HCT116 (cell line): ENCODE measurements at regions not wholly inside any gene's neighbourhood (a gene's known extent, or its start where the extent isn't known, plus 50 kb on each side); places are given as distances from the start of the nearest gene placed in this dataset.

ENCODE experiments used
- ATAC-seq: fragments of 200-7000 bp; cut with Tn5 transposase; 2 replicates; pipeline ENCODE4 v1.9.1; 2020; ENCODE audit warnings: mild to moderate bottlenecking, moderate library complexity
- BruUV-seq: library from RNA; stranded (reverse); fragments of 400-500 nt; replicated peaks from 2 replicates; lab custom pipeline; 2021; lab: Mats Ljungman, UMichigan
- CTCF ChIA-PET: fragments of 300-600 bp; sonication (Branson Sonifier 250); formaldehyde crosslinking; loops from one replicate; lab custom pipeline; 2021; ENCODE audit warnings: antibody characterized with exemption; lab: Charles Lee
- POLR2A ChIA-PET: fragments of 300-600, 350-600 bp; sonication (Branson Sonifier 250); formaldehyde crosslinking; loops from one replicate; lab custom pipeline; 2021; ENCODE audit warnings: antibody characterized with exemption; lab: Charles Lee
- RAD21 ChIA-PET, 2 experiments: fragments of 300-600 bp; sonication (Branson Sonifier 250); formaldehyde crosslinking; loops; one replicate each; lab custom pipeline; 2023; ENCODE audit warnings: low total read pairs in 2 of 2; ENCODE audit not compliant: uncharacterized antibody in 2 of 2, unreplicated experiment in 2 of 2, low non-redundant PET in 1 of 2; lab: Charles Lee
- DNase-seq: peaks from one replicate; pipeline ENCODE4 v3.0.0-alpha.2; 2010; ENCODE audit warnings: low read depth, low spot score
- H2AFZ ChIP-seq: fragments of 200-600 bp; shearing (Covaris generic), sonication (generic); 2 replicates; pipeline ENCODE4 v1.6.1; 2017; ENCODE audit warnings: low read depth, mixed run types, mixed read lengths, antibody characterized with exemption, low read length; ENCODE audit not compliant: poor library complexity, severe bottlenecking
- H3K27ac ChIP-seq: 2 replicates; pipeline ENCODE4 v1.5.1; 2012; ENCODE audit warnings: low read depth, low read length
- H3K27me3 ChIP-seq: fragments of 200-600 bp; sonication (generic); 2 replicates; pipeline ENCODE4 v1.6.1; 2016; ENCODE audit warnings: mixed run types, low read length, mixed read lengths; ENCODE audit not compliant: insufficient read depth
- H3K36me3 ChIP-seq, 2 experiments: fragments of 200-500 bp in 1 of 2; fragments of 200-600 bp in 1 of 2; sonication (Bioruptor generic) in 1 of 2; sonication (generic) in 1 of 2; 2 replicates each; pipeline versions ENCODE4 v1.5.1 to v1.6.1; 2014 to 2016; ENCODE audit warnings: low read length in 2 of 2, inconsistent platforms in 1 of 2, mixed read lengths in 1 of 2, mixed run types in 1 of 2; ENCODE audit not compliant: insufficient read depth in 2 of 2, control insufficient read depth in 1 of 2
- H3K4me1 ChIP-seq, 2 experiments: fragments of 200-600 bp in 1 of 2; sonication (generic) in 1 of 2; 2 replicates each; pipeline versions ENCODE4 v1.5.1 to v1.6.1; 2012 to 2017; ENCODE audit warnings: low read length in 2 of 2, inconsistent platforms in 1 of 2, mild to moderate bottlenecking in 1 of 2, mixed read lengths in 1 of 2, mixed run types in 1 of 2, moderate library complexity in 1 of 2; ENCODE audit not compliant: insufficient read depth in 2 of 2, control insufficient read depth in 1 of 2
- H3K4me2 ChIP-seq: fragments of 200-600 bp; sonication (generic); 2 replicates; pipeline ENCODE4 v1.6.1; 2017; ENCODE audit warnings: mixed run types, low read length, mixed read lengths
- H3K4me3 ChIP-seq, 2 experiments: fragments of 200-600 bp in 1 of 2; sonication (generic) in 1 of 2; replicated peaks in 1 of 2; 2 replicates each; pipeline ENCODE4 v1.5.1; 2011 to 2016; ENCODE audit warnings: low read length in 2 of 2, control low read depth in 1 of 2, low read depth in 1 of 2, mild to moderate bottlenecking in 1 of 2, mixed read lengths in 1 of 2, mixed run types in 1 of 2
- H3K79me2 ChIP-seq: fragments of 200-600 bp; sonication (generic); 2 replicates; pipeline ENCODE4 v1.6.1; 2017; ENCODE audit warnings: mild to moderate bottlenecking, mixed run types, low read length, moderate library complexity, mixed read lengths; ENCODE audit not compliant: insufficient read depth
- H3K9ac ChIP-seq: fragments of 200-600 bp; sonication (generic); 2 replicates; pipeline ENCODE4 v1.6.1; 2016; ENCODE audit warnings: low read length, mixed read lengths
- H3K9me2 ChIP-seq: fragments of 200-600 bp; sonication (generic), shearing (Covaris generic); 2 replicates; pipeline ENCODE4 v1.6.1; 2017; ENCODE audit warnings: mixed run types, mild to moderate bottlenecking, moderate library complexity; ENCODE audit not compliant: insufficient read depth
- H3K9me3 ChIP-seq, 2 experiments: fragments of 200-500 bp in 1 of 2; fragments of 200-600 bp in 1 of 2; sonication (Bioruptor generic) in 1 of 2; sonication (generic) in 1 of 2; 2 replicates each; pipeline ENCODE4 v1.6.1; 2014 to 2017; ENCODE audit warnings: low read length in 2 of 2, mixed read lengths in 2 of 2, inconsistent platforms in 1 of 2, low read depth in 1 of 2, mild to moderate bottlenecking in 1 of 2, mixed run types in 1 of 2, moderate library complexity in 1 of 2; ENCODE audit not compliant: control insufficient read depth in 1 of 2, insufficient read depth in 1 of 2
- H4K20me1 ChIP-seq: fragments of 200-600 bp; sonication (generic), shearing (Covaris generic); 2 replicates; pipeline ENCODE4 v1.6.1; 2017; ENCODE audit warnings: mixed run types, mild to moderate bottlenecking, moderate library complexity; ENCODE audit not compliant: insufficient read depth
- CBX3 ChIP-seq: IDR thresholded peaks from 2 replicates; pipeline ENCODE4 v1.6.1; 2012; ENCODE audit warnings: low read depth
- CEBPB ChIP-seq: IDR thresholded peaks from 2 replicates; pipeline ENCODE4 v1.6.1; 2012; ENCODE audit warnings: low read depth
- FOSL1 ChIP-seq: IDR thresholded peaks from 2 replicates; pipeline ENCODE4 v1.6.1; 2012; ENCODE audit warnings: low read depth
- POLR2A ChIP-seq: IDR thresholded peaks from 2 replicates; pipeline ENCODE4 v1.7.0; 2011; ENCODE audit warnings: borderline replicate concordance; ENCODE audit not compliant: insufficient read depth, insufficient read length; ENCODE audit errors: extremely low read depth
- POLR2AphosphoS5 ChIP-seq: IDR thresholded peaks from 2 replicates; pipeline ENCODE4 v1.6.1; 2011; ENCODE audit warnings: mild to moderate bottlenecking, low read depth, low read length, moderate library complexity
- SP1 ChIP-seq: IDR thresholded peaks from 2 replicates; pipeline ENCODE4 v1.6.1; 2012; ENCODE audit warnings: low read depth
- YY1 ChIP-seq: IDR thresholded peaks from 2 replicates; pipeline ENCODE4 v1.6.1; 2011; ENCODE audit warnings: low read length, low read depth, moderate library complexity, mild to moderate bottlenecking; ENCODE audit not compliant: insufficient replicate concordance; ENCODE audit errors: extremely low read depth
- ZFX ChIP-seq: fragments of 450-650 bp; IDR thresholded peaks from 2 replicates; pipeline ENCODE4 v1.6.1; 2017
- ZNF274 ChIP-seq: fragments of 200-500 bp; sonication (Bioruptor generic); IDR thresholded peaks from 2 replicates; pipeline ENCODE4 v1.6.1; 2014; ENCODE audit warnings: mild to moderate bottlenecking, low read depth, low read length, inconsistent platforms
- intact Hi-C: fragments of 100-400 bp; cut with micrococcal nuclease; formaldehyde crosslinking; loops from 2 replicates; pipeline ENCODE4 v1.10.0; 2022
- TF ChIP-seq, protein P1 (sequence below): IDR thresholded peaks from 2 replicates; pipeline ENCODE4 v1.6.1; 2012
- TF ChIP-seq, protein P2 (sequence below): IDR thresholded peaks from 2 replicates; pipeline ENCODE4 v1.6.1; 2011; ENCODE audit warnings: mild to moderate bottlenecking, low read length, moderate library complexity; ENCODE audit not compliant: insufficient replicate concordance; ENCODE audit errors: extremely low read depth

DNA sequence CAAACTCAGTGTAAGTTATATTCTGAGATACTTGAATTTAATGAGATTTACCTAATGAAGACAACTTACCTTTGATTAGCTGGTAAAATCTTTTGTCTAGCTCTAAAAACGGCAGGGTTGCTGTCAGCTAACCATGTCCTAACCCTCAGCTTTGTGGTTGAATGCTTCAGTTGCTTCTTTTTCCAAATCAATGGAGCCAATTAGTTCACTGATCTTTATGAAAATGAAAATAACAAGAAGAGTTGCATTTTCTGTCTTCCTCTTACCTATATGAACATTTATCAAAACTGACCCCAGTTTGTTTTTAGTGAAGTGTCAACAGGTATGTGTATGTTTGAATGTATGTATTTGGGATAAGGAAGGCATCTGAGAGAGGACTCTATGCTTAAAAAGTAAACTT, 253.1 kb upstream of the MTPN start:
- no peak overlapping the region for H3K4me2 ChIP-seq
- POLR2A ChIA-PET, result no interaction called here
- TF ChIP-seq ZFX (no peak), CEBPB (no peak), POLR2AphosphoS5 (no peak), SP1 (no peak), YY1 (no peak), CBX3 (no peak), FOSL1 (no peak), POLR2A (no peak), ZNF274 (no peak)
- TF ChIP-seq, protein P1, sequence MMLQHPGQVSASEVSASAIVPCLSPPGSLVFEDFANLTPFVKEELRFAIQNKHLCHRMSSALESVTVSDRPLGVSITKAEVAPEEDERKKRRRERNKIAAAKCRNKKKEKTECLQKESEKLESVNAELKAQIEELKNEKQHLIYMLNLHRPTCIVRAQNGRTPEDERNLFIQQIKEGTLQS, result no peak
- TF ChIP-seq, protein P2, sequence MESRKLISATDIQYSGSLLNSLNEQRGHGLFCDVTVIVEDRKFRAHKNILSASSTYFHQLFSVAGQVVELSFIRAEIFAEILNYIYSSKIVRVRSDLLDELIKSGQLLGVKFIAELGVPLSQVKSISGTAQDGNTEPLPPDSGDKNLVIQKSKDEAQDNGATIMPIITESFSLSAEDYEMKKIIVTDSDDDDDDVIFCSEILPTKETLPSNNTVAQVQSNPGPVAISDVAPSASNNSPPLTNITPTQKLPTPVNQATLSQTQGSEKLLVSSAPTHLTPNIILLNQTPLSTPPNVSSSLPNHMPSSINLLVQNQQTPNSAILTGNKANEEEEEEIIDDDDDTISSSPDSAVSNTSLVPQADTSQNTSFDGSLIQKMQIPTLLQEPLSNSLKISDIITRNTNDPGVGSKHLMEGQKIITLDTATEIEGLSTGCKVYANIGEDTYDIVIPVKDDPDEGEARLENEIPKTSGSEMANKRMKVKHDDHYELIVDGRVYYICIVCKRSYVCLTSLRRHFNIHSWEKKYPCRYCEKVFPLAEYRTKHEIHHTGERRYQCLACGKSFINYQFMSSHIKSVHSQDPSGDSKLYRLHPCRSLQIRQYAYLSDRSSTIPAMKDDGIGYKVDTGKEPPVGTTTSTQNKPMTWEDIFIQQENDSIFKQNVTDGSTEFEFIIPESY, result no peak
- no peak overlapping the region for H3K4me3 ChIP-seq
- ATAC-seq (no peak), DNase-seq (no peak)
- no peak overlapping the region for H3K9ac ChIP-seq
- H3K9me3 ChIP-seq, result no peaks in the 10 kb centered on the region
- H3K4me1 ChIP-seq, result no peaks in the 10 kb centered on the region
- no peaks in the 10 kb centered on the region for H4K20me1 ChIP-seq
- intact Hi-C loops, result no loop called here
- no peaks in the 10 kb centered on the region for H3K27me3 ChIP-seq
- no peak overlapping the region for H2AFZ ChIP-seq
- H3K79me2 ChIP-seq, result no peaks in the 10 kb centered on the region
- CTCF ChIA-PET, result no interaction called here
- no peaks in the 10 kb centered on the region for H3K36me3 ChIP-seq
- no peak overlapping the region for H3K27ac ChIP-seq
- no peaks in the 10 kb centered on the region for H3K9me2 ChIP-seq
- no TSS peak for BruUV-seq
- RAD21 ChIA-PET, result no interaction called here
